ENCODE measurements at regions not wholly inside any gene's neighbourhood (a gene's known extent, or its start where the extent isn't known, plus 50 kb on each side); places are given as distances from the start of the nearest gene placed in this dataset.

DNA sequence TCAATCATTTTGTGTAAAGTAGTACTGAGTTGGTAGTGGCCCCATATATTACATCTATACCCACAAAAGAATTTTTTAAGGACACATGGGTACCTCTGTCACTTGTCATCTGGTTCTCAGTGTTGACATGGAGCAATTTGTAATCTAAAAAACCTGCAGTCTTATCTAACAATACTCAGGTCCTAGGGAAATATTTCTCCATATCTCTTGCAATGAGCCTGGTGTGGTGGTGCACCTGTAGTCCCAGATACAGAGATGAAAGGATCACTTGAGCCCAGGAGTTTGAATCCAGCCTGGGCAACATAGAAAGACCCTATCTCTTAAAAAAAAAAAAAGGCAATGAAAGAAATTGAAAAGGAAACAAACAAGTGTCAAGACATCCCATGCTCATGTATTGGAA lies 70.7 kb upstream of the ZNF30 start:
- TF ChIP-seq, protein P1, sequence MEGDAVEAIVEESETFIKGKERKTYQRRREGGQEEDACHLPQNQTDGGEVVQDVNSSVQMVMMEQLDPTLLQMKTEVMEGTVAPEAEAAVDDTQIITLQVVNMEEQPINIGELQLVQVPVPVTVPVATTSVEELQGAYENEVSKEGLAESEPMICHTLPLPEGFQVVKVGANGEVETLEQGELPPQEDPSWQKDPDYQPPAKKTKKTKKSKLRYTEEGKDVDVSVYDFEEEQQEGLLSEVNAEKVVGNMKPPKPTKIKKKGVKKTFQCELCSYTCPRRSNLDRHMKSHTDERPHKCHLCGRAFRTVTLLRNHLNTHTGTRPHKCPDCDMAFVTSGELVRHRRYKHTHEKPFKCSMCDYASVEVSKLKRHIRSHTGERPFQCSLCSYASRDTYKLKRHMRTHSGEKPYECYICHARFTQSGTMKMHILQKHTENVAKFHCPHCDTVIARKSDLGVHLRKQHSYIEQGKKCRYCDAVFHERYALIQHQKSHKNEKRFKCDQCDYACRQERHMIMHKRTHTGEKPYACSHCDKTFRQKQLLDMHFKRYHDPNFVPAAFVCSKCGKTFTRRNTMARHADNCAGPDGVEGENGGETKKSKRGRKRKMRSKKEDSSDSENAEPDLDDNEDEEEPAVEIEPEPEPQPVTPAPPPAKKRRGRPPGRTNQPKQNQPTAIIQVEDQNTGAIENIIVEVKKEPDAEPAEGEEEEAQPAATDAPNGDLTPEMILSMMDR (IDR thresholded peaks at IDR 0.05): no peak
- TF ChIP-seq POLR2A (IDR thresholded peaks at IDR 0.05): no peak

All from adrenal gland (tissue), 5 donors.